ENCODE measurements at regions not wholly inside any gene's neighbourhood (a gene's known extent, or its start where the extent isn't known, plus 50 kb on each side); places are given as distances from the start of the nearest gene placed in this dataset.

- no peak for TF ChIP-seq ZNF274 (IDR thresholded peaks at IDR 0.05; ENCODE audit: low read depth, low read length)
- TF ChIP-seq YY1 (IDR thresholded peaks at IDR 0.05; ENCODE audit: insufficient read depth, insufficient read length), result no peak
- TF ChIP-seq SUZ12 (IDR thresholded peaks at IDR 0.05; ENCODE audit: extremely low read depth, insufficient read depth, insufficient read length), result no peak
- Histone ChIP-seq H3K36me3 (ENCODE audit: insufficient read depth, insufficient read length, low read length) (no peaks in the 10 kb centered on the region), H3K27me3 (ENCODE audit: insufficient read depth, insufficient read length) (no peaks in the 10 kb centered on the region), H3K9me3 (ENCODE audit: insufficient read depth, low read length) (no peaks in the 10 kb centered on the region), H3K4me1 (ENCODE audit: insufficient read depth, insufficient read length) (no peaks in the 10 kb centered on the region), H3K9ac (ENCODE audit: insufficient read length, low read depth) (no peak overlapping the region), H3K4me3 (ENCODE audit: insufficient read length, low read depth) (no peak overlapping the region)
- no peak for DNase-seq (ENCODE audit: low read depth, low spot score)
These were observed 162.5 kb downstream of the SOX3 start for GRCh38 chrX:140342410-140342809.

GRCh38 chrX:140337263-140337662 is 167.6 kb downstream of the SOX3 start:
- Histone ChIP-seq H3K27me3 (ENCODE audit: insufficient read depth, insufficient read length) (no peaks in the 10 kb centered on the region), H3K4me1 (ENCODE audit: insufficient read depth, insufficient read length) (no peaks in the 10 kb centered on the region), H3K36me3 (ENCODE audit: insufficient read depth, insufficient read length, low read length) (no peaks in the 10 kb centered on the region)

GRCh38 chrX:140318296-140318695 is 186.6 kb downstream of the SOX3 start:
- H3K4me3 ChIP-seq (ENCODE audit: insufficient read length, low read depth), result no peak overlapping the region
- no peaks in the 10 kb centered on the region for H3K36me3 ChIP-seq (ENCODE audit: insufficient read depth, insufficient read length, low read length)
- DNase-seq (ENCODE audit: low read depth, low spot score), result no peak
- TF ChIP-seq ZNF274 (IDR thresholded peaks at IDR 0.05; ENCODE audit: low read depth, low read length) (no peak), SUZ12 (IDR thresholded peaks at IDR 0.05; ENCODE audit: extremely low read depth, insufficient read depth, insufficient read length) (no peak), YY1 (IDR thresholded peaks at IDR 0.05; ENCODE audit: insufficient read depth, insufficient read length) (no peak)
- H3K4me1 ChIP-seq (ENCODE audit: insufficient read depth, insufficient read length), result no peaks in the 10 kb centered on the region
- H3K9ac ChIP-seq (ENCODE audit: insufficient read length, low read depth), result no peak overlapping the region
- H3K27me3 ChIP-seq (ENCODE audit: insufficient read depth, insufficient read length), result no peaks in the 10 kb centered on the region
- H3K9me3 ChIP-seq (ENCODE audit: insufficient read depth, low read length), result no peaks in the 10 kb centered on the region

More at GRCh38 chrX:140337263-140337662, 167.6 kb downstream of the SOX3 start:
- no peak for DNase-seq (ENCODE audit: low read depth, low spot score)
- H3K9ac ChIP-seq (ENCODE audit: insufficient read length, low read depth), result no peak overlapping the region
- H3K9me3 ChIP-seq (ENCODE audit: insufficient read depth, low read length), result no peaks in the 10 kb centered on the region
- no peak overlapping the region for H3K4me3 ChIP-seq (ENCODE audit: insufficient read length, low read depth)
- TF ChIP-seq SUZ12 (IDR thresholded peaks at IDR 0.05; ENCODE audit: extremely low read depth, insufficient read depth, insufficient read length) (no peak), YY1 (IDR thresholded peaks at IDR 0.05; ENCODE audit: insufficient read depth, insufficient read length) (no peak), ZNF274 (IDR thresholded peaks at IDR 0.05; ENCODE audit: low read depth, low read length) (no peak)

- Histone ChIP-seq H3K36me3 (ENCODE audit: insufficient read depth, insufficient read length, low read length) (no peaks in the 10 kb centered on the region), H3K4me3 (ENCODE audit: insufficient read length, low read depth) (no peak overlapping the region), H3K27me3 (ENCODE audit: insufficient read depth, insufficient read length) (no peaks in the 10 kb centered on the region), H3K9ac (ENCODE audit: insufficient read length, low read depth) (no peak overlapping the region), H3K9me3 (ENCODE audit: insufficient read depth, low read length) (no peaks in the 10 kb centered on the region), H3K4me1 (ENCODE audit: insufficient read depth, insufficient read length) (no peaks in the 10 kb centered on the region)
- TF ChIP-seq YY1 (IDR thresholded peaks at IDR 0.05; ENCODE audit: insufficient read depth, insufficient read length), result no peak
- TF ChIP-seq SUZ12 (IDR thresholded peaks at IDR 0.05; ENCODE audit: extremely low read depth, insufficient read depth, insufficient read length), result no peak
- no peak for TF ChIP-seq ZNF274 (IDR thresholded peaks at IDR 0.05; ENCODE audit: low read depth, low read length)
- no peak for DNase-seq (ENCODE audit: low read depth, low spot score)
These were observed 187.4 kb downstream of the SOX3 start for GRCh38 chrX:140317462-140317861.

GRCh38 chrX:140298960-140299825 is 205.7 kb downstream of the SOX3 start:
- Histone ChIP-seq H3K9ac (ENCODE audit: insufficient read length, low read depth) (no peak overlapping the region), H3K36me3 (ENCODE audit: insufficient read depth, insufficient read length, low read length) (no peaks in the 10 kb centered on the region), H3K4me3 (ENCODE audit: insufficient read length, low read depth) (no peak overlapping the region), H3K4me1 (ENCODE audit: insufficient read depth, insufficient read length) (no peaks in the 10 kb centered on the region), H3K9me3 (ENCODE audit: insufficient read depth, low read length) (no peaks in the 10 kb centered on the region), H3K27me3 (ENCODE audit: insufficient read depth, insufficient read length) (no peaks in the 10 kb centered on the region)
- DNase-seq (ENCODE audit: low read depth, low spot score), result no peak
- no peak for TF ChIP-seq YY1 (IDR thresholded peaks at IDR 0.05; ENCODE audit: insufficient read depth, insufficient read length)
- no peak for TF ChIP-seq ZNF274 (IDR thresholded peaks at IDR 0.05; ENCODE audit: low read depth, low read length)
- no peak for TF ChIP-seq SUZ12 (IDR thresholded peaks at IDR 0.05; ENCODE audit: extremely low read depth, insufficient read depth, insufficient read length)

GRCh38 chrX:140297273-140297672 is 207.6 kb downstream of the SOX3 start:
- no peaks in the 10 kb centered on the region for H3K4me1 ChIP-seq (ENCODE audit: insufficient read depth, insufficient read length)
- no peaks in the 10 kb centered on the region for H3K27me3 ChIP-seq (ENCODE audit: insufficient read depth, insufficient read length)
- H3K9me3 ChIP-seq (ENCODE audit: insufficient read depth, low read length), result no peaks in the 10 kb centered on the region
- no peak overlapping the region for H3K4me3 ChIP-seq (ENCODE audit: insufficient read length, low read depth)
- TF ChIP-seq YY1 (IDR thresholded peaks at IDR 0.05; ENCODE audit: insufficient read depth, insufficient read length) (no peak), ZNF274 (IDR thresholded peaks at IDR 0.05; ENCODE audit: low read depth, low read length) (no peak), SUZ12 (IDR thresholded peaks at IDR 0.05; ENCODE audit: extremely low read depth, insufficient read depth, insufficient read length) (no peak)
- no peak overlapping the region for H3K9ac ChIP-seq (ENCODE audit: insufficient read length, low read depth)
- H3K36me3 ChIP-seq (ENCODE audit: insufficient read depth, insufficient read length, low read length), result no peaks in the 10 kb centered on the region
- DNase-seq (ENCODE audit: low read depth, low spot score), result no peak

GRCh38 chrX:140292961-140293360 is 211.9 kb downstream of the SOX3 start:
- Histone ChIP-seq H3K27me3 (ENCODE audit: insufficient read depth, insufficient read length) (no peaks in the 10 kb centered on the region), H3K9me3 (ENCODE audit: insufficient read depth, low read length) (no peaks in the 10 kb centered on the region), H3K36me3 (ENCODE audit: insufficient read depth, insufficient read length, low read length) (no peaks in the 10 kb centered on the region), H3K4me1 (ENCODE audit: insufficient read depth, insufficient read length) (no peaks in the 10 kb centered on the region), H3K4me3 (ENCODE audit: insufficient read length, low read depth) (no peak overlapping the region), H3K9ac (ENCODE audit: insufficient read length, low read depth) (no peak overlapping the region)
- no peak for DNase-seq (ENCODE audit: low read depth, low spot score)
- no peak for TF ChIP-seq ZNF274 (IDR thresholded peaks at IDR 0.05; ENCODE audit: low read depth, low read length)
- no peak for TF ChIP-seq SUZ12 (IDR thresholded peaks at IDR 0.05; ENCODE audit: extremely low read depth, insufficient read depth, insufficient read length)
- TF ChIP-seq YY1 (IDR thresholded peaks at IDR 0.05; ENCODE audit: insufficient read depth, insufficient read length), result no peak

All from NT2/D1 (cell line).